Left lung (tissue), 4 donors: ENCODE measurements at regions not wholly inside any gene's neighbourhood (a gene's known extent, or its start where the extent isn't known, plus 50 kb on each side); places are given as distances from the start of the nearest gene placed in this dataset.

Experiments used
- ATAC-seq: fragments of 200-7000 bp; cut with Tn5 transposase; one replicate; pipeline ENCODE4 v1.9.1; 2020; ENCODE audit warnings: moderate library complexity
- DNase-seq, 4 donors: peaks; one replicate each; pipeline ENCODE4 v3.0.0-alpha.2; 2013 to 2020
- H3K27ac ChIP-seq, 2 donors: fragments of 200-600 bp; sonication (generic) in 1 of 2; one replicate each; pipeline versions ENCODE4 v1.5.0 to v1.8.0; 2020 to 2021
- H3K27me3 ChIP-seq, 2 donors: fragments of 200-600 bp; sonication (generic) in 1 of 2; one replicate each; pipeline versions ENCODE4 v1.5.0 to v1.8.0; 2020 to 2021
- H3K36me3 ChIP-seq, 2 donors: fragments of 200-600 bp; sonication (generic) in 1 of 2; one replicate each; pipeline versions ENCODE4 v1.5.0 to v1.8.0; 2020 to 2021
- H3K4me1 ChIP-seq, 2 donors: fragments of 200-600 bp; one replicate each; pipeline ENCODE4 v1.8.0; 2021
- H3K4me3 ChIP-seq, 2 donors: fragments of 200-600 bp; sonication (generic) in 1 of 2; one replicate each; pipeline versions ENCODE4 v1.5.0 to v1.8.0; 2020 to 2021; ENCODE audit warnings: mild to moderate bottlenecking in 1 of 2
- H3K9me3 ChIP-seq, 2 donors: fragments of 200-600 bp; sonication (generic) in 1 of 2; one replicate each; pipeline versions ENCODE4 v1.5.0 to v1.8.0; 2020 to 2021
- intact Hi-C, 2 donors: fragments of 100-400 bp; cut with DNase I; formaldehyde crosslinking; loops; one replicate each; pipeline versions ENCODE4 v1.11.2 to v1.14.2; 2022
- TF ChIP-seq, protein P1 (sequence below), 2 donors: fragments of 200-600 bp; sonication (generic) in 1 of 2; IDR thresholded peaks; one replicate each; pipeline versions ENCODE4 v1.5.0 to v1.8.0; 2021; ENCODE audit warnings: antibody characterized with exemption in 2 of 2
- donor health status: DM: no; HTN: yes; CAD: no.
- donor health status: DM: no; HTN: no; CAD: no.

DNA sequence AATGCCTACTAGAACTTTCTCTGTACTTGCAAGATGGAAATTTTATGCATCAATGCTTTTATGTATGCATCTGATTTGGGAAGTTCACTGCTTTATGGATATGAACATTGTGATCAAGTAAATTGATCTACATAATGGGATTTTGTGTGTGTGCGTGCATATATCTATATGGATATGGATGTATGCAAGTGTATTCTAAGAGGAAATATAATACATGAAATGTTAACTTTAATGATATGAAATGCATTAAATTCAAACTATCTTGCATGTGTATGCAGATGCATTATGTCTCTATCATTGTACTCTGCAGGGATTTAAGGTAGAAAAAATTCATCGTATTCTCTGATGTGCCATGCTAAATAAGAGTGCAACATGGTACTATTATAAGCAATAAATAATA lies 1855.4 kb upstream of the PIK3C3 start:
- ATAC-seq (no peak), DNase-seq (no peak)
- H3K27me3 ChIP-seq = no peaks in the 10 kb centered on the region
- no peaks in the 10 kb centered on the region for H3K36me3 ChIP-seq
- no peak overlapping the region for H3K27ac ChIP-seq
- no peak overlapping the region for H3K4me3 ChIP-seq
- TF ChIP-seq, protein P1, sequence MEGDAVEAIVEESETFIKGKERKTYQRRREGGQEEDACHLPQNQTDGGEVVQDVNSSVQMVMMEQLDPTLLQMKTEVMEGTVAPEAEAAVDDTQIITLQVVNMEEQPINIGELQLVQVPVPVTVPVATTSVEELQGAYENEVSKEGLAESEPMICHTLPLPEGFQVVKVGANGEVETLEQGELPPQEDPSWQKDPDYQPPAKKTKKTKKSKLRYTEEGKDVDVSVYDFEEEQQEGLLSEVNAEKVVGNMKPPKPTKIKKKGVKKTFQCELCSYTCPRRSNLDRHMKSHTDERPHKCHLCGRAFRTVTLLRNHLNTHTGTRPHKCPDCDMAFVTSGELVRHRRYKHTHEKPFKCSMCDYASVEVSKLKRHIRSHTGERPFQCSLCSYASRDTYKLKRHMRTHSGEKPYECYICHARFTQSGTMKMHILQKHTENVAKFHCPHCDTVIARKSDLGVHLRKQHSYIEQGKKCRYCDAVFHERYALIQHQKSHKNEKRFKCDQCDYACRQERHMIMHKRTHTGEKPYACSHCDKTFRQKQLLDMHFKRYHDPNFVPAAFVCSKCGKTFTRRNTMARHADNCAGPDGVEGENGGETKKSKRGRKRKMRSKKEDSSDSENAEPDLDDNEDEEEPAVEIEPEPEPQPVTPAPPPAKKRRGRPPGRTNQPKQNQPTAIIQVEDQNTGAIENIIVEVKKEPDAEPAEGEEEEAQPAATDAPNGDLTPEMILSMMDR (IDR thresholded peaks at IDR 0.05) = no peak
- H3K4me1 ChIP-seq = no peaks in the 10 kb centered on the region
- no peaks in the 10 kb centered on the region for H3K9me3 ChIP-seq
- intact Hi-C loops = no loop called here

DNA sequence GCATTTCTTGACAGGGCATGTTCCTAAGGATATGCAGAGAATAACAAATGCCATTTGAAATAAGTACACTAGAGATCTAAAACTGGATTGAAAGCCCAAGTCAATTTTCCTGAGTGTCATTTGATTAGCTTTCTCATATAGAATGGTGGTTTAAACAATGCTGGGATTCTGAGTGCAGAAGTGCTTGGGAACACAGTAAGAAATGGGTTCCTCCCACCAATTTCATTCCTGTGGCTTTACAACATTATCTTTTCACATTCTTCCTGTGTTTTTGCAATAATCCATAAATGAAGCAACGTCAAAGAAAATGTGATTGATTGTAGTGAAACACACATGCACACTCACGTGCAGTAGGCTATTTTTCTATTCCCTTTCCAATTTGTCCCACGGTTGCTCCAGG lies 1858.4 kb upstream of the PIK3C3 start:
- H3K27me3 ChIP-seq = no peaks in the 10 kb centered on the region
- no peaks in the 10 kb centered on the region for H3K36me3 ChIP-seq
- no peak for ATAC-seq
- no peaks in the 10 kb centered on the region for H3K4me1 ChIP-seq
- TF ChIP-seq, protein P1 (IDR thresholded peaks at IDR 0.05) = no peak
- H3K4me3 ChIP-seq = no peak overlapping the region
- H3K9me3 ChIP-seq = no peaks in the 10 kb centered on the region
- intact Hi-C loops = no loop called here
- DNase-seq = no peak
- H3K27ac ChIP-seq = no peak overlapping the region

DNA sequence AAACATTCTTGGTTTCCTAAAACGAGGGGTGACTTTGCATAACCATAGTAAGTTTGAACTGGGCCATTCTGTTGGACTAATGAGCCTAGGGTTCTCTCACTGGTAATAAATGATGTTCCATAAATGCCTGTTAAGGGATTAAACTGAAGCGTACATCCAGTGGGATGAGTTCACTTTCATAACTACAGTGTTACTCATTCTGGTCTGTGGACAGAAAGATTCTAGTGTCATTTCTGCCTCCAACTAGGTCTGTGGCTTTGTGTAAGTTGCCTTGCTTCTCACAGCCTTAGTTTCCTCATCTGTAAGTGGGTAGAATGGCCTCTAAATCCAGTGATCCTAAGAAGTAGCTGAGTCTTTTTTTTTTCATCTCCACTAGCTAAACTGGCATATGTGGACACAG lies 1860.6 kb upstream of the PIK3C3 start:
- intact Hi-C loops = no loop called here
- ATAC-seq (no peak), DNase-seq (no peak)
- Histone ChIP-seq H3K36me3 (no peaks in the 10 kb centered on the region), H3K9me3 (no peaks in the 10 kb centered on the region), H3K4me1 (no peaks in the 10 kb centered on the region), H3K27me3 (no peaks in the 10 kb centered on the region), H3K27ac (no peak overlapping the region), H3K4me3 (no peak overlapping the region)
- TF ChIP-seq, protein P1 (IDR thresholded peaks at IDR 0.05) = no peak

DNA sequence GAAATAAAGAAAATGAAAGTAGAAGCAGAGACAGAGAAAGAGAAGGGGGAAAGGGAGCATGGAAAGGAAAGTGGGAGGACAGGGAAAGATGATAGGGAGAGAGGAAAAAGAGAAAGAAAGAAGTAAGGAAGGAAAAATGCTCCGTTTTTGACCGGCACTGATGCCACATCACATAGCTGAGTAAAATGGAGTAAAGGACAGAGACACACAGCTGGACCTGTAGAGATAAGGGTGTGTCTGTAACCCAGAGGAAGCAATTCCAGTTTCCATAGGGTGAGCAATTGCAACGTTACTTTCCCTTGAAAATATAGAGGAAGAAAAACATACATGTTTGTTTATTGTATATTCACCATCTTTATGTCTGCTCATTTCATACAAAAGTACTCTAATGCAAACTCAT lies 1866.9 kb upstream of the PIK3C3 start:
- intact Hi-C loops = no loop called here
- H3K4me3 ChIP-seq = no peak overlapping the region

DNA sequence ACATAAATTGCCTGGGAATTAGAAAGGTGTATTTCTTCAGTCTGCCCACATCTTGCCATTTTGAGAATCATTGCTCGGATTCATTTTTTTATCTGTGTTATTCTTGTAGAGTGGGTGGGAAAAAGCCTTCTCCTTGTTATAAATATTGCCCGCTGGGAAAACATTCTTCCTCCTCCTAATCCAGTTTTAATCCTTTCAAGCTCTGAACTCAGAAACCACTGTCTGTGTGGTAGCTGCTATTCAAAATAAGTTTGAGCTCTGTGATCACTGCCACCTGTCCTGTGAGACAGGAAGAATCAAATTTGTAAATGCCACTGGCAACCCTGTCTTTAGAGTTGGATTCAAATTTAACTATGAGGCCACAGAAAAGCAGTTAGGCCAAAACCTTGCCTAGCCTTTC lies 1875.2 kb upstream of the PIK3C3 start:
- no peak overlapping the region for H3K4me3 ChIP-seq
- H3K27me3 ChIP-seq = no peaks in the 10 kb centered on the region
- no peaks in the 10 kb centered on the region for H3K9me3 ChIP-seq
- intact Hi-C loops = no loop called here
- no peak for ATAC-seq
- no peaks in the 10 kb centered on the region for H3K4me1 ChIP-seq
- H3K36me3 ChIP-seq = no peaks in the 10 kb centered on the region
- DNase-seq = no peak
- TF ChIP-seq, protein P1 (IDR thresholded peaks at IDR 0.05) = no peak
- H3K27ac ChIP-seq = no peak overlapping the region

More for the DNA sequence above, 1866.9 kb upstream of the PIK3C3 start:
- Histone ChIP-seq H3K27ac (no peak overlapping the region), H3K9me3 (no peaks in the 10 kb centered on the region), H3K4me1 (no peaks in the 10 kb centered on the region), H3K27me3 (no peaks in the 10 kb centered on the region), H3K36me3 (no peaks in the 10 kb centered on the region)
- no peak for ATAC-seq
- TF ChIP-seq, protein P1 (IDR thresholded peaks at IDR 0.05) = no peak
- no peak for DNase-seq
